ENCODE measurements at regions not wholly inside any gene's neighbourhood (a gene's known extent, or its start where the extent isn't known, plus 50 kb on each side); places are given as distances from the start of the nearest gene placed in this dataset.

DNA sequence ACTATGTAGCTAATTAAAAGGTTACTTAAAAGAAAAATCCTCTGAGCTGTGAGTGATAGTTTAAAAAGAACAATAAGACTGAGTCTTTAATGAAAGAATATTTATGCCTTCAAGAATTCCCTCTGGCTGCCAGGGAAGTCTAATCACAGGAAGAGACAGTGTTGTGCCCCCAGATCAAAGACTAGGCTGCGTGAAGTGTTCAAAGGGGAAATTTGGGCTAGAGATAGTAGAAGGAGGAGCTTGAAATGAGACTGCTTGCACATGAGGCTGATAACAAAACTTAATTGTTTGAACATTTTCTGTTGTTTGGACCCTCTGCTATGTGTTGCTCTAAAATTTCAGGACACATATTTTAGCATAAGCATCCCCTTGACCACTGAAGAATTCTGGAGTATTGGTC is 99.7 kb upstream of the MTNR1B start:
- Histone ChIP-seq H4K91ac (ENCODE audit: low read depth, low read length) (no peak overlapping the region), H3K4me3 (ENCODE audit: low read depth, low read length) (no peak overlapping the region), H3K9ac (ENCODE audit: low read length) (no peak overlapping the region), H4K12ac (ENCODE audit: low read depth, low read length) (no peak overlapping the region), H3K9me3 (ENCODE audit: insufficient read depth, low read depth, low read length) (no peaks in the 10 kb centered on the region), H2AK5ac (ENCODE audit: low read length) (no peak overlapping the region), H4K8ac (ENCODE audit: low read depth, low read length) (no peak overlapping the region), H3K27ac (ENCODE audit: low read depth, low read length) (no peak overlapping the region), H2BK12ac (ENCODE audit: low read length) (no peak overlapping the region), H3K4ac (ENCODE audit: low read depth, low read length) (no peak overlapping the region), H3K4me2 (ENCODE audit: low read length) (no peak overlapping the region), H3K27me3 (ENCODE audit: insufficient read depth, low read length) (no peaks in the 10 kb centered on the region), H3K14ac (ENCODE audit: low read length) (no peak overlapping the region), H2BK120ac (ENCODE audit: insufficient read depth, low read length, poor library complexity) (no peak overlapping the region), H3K4me1 (ENCODE audit: control insufficient read depth in 1 of 2, insufficient read depth in 2 of 2, low read length in 2 of 2) (peaks cover 0 to 4% of the 10 kb centered on the region in 2 experiments), H3K23ac (ENCODE audit: low read length) (no peak overlapping the region), H3K79me2 (ENCODE audit: control insufficient read depth, insufficient read depth, low read length, poor library complexity) (no peaks in the 10 kb centered on the region), H2AFZ (ENCODE audit: insufficient read depth, low read length, poor library complexity) (no peak overlapping the region), H3K79me1 (ENCODE audit: low read length) (no peaks in the 10 kb centered on the region), H3K18ac (ENCODE audit: low read length) (no peak overlapping the region), H3K36me3 (ENCODE audit: control insufficient read depth in 1 of 2, insufficient read depth in 2 of 2, low read length in 2 of 2) (no peaks in the 10 kb centered on the region), H2BK5ac (ENCODE audit: low read depth, low read length, poor library complexity) (no peak overlapping the region)
- DNase-seq, result no peak
- no CpG with 5 or more reads among the region's 1 CpG for WGBS (ENCODE audit: extremely low coverage, insufficient coverage, insufficient read length)

- Histone ChIP-seq H3K9ac (ENCODE audit: low read length) (no peak overlapping the region), H3K4me2 (ENCODE audit: low read length) (no peak overlapping the region), H3K9me3 (ENCODE audit: insufficient read depth, low read depth, low read length) (no peaks in the 10 kb centered on the region), H3K79me1 (ENCODE audit: low read length) (no peaks in the 10 kb centered on the region), H3K27ac (ENCODE audit: low read depth, low read length) (no peak overlapping the region), H3K18ac (ENCODE audit: low read length) (no peak overlapping the region), H3K4me1 (ENCODE audit: control insufficient read depth in 1 of 2, insufficient read depth in 2 of 2, low read length in 2 of 2) (peaks cover 0 to 4% of the 10 kb centered on the region in 2 experiments), H2BK12ac (ENCODE audit: low read length) (no peak overlapping the region), H2BK5ac (ENCODE audit: low read depth, low read length, poor library complexity) (no peak overlapping the region), H4K8ac (ENCODE audit: low read depth, low read length) (no peak overlapping the region), H2AK5ac (ENCODE audit: low read length) (no peak overlapping the region), H4K12ac (ENCODE audit: low read depth, low read length) (no peak overlapping the region), H3K27me3 (ENCODE audit: insufficient read depth, low read length) (no peaks in the 10 kb centered on the region), H3K79me2 (ENCODE audit: control insufficient read depth, insufficient read depth, low read length, poor library complexity) (no peaks in the 10 kb centered on the region), H4K91ac (ENCODE audit: low read depth, low read length) (no peak overlapping the region), H3K36me3 (ENCODE audit: control insufficient read depth in 1 of 2, insufficient read depth in 2 of 2, low read length in 2 of 2) (no peaks in the 10 kb centered on the region), H2BK120ac (ENCODE audit: insufficient read depth, low read length, poor library complexity) (no peak overlapping the region), H2AFZ (ENCODE audit: insufficient read depth, low read length, poor library complexity) (no peak overlapping the region), H3K4me3 (ENCODE audit: low read depth, low read length) (no peak overlapping the region), H3K23ac (ENCODE audit: low read length) (no peak overlapping the region), H3K14ac (ENCODE audit: low read length) (no peak overlapping the region), H3K4ac (ENCODE audit: low read depth, low read length) (no peak overlapping the region)
- no CpG with 5 or more reads among the region's 4 CpGs for WGBS (ENCODE audit: extremely low coverage, insufficient coverage, insufficient read length)
- DNase-seq, result no peak
These were observed 99.1 kb upstream of the MTNR1B start for GRCh38 chr11:92870196-92870832.

DNA sequence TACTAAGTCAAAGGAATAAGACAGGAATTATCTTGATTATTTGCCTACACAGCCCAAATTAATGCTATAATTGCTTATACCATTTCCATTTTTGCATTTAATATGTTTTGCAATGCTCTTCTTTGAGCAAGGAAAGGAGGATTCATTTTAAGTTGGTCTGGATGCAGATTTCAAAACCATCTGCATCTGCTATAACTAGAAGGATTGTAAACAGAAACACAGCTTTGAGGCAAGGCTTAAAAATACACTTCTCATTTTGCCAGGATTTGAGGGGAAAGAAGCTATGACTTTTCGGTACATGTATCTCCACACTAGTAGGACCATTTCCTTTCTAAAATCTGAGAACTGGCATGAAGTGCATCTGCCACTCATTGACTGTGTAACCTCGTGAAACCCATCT is 95.9 kb upstream of the MTNR1B start:
- Histone ChIP-seq H2BK120ac (ENCODE audit: insufficient read depth, low read length, poor library complexity) (no peak overlapping the region), H4K12ac (ENCODE audit: low read depth, low read length) (no peak overlapping the region), H3K4ac (ENCODE audit: low read depth, low read length) (no peak overlapping the region), H3K4me2 (ENCODE audit: low read length) (no peak overlapping the region), H3K79me1 (ENCODE audit: low read length) (no peaks in the 10 kb centered on the region), H3K79me2 (ENCODE audit: control insufficient read depth, insufficient read depth, low read length, poor library complexity) (no peaks in the 10 kb centered on the region), H2AK5ac (ENCODE audit: low read length) (no peak overlapping the region), H4K8ac (ENCODE audit: low read depth, low read length) (no peak overlapping the region), H3K27me3 (ENCODE audit: insufficient read depth, low read length) (no peaks in the 10 kb centered on the region), H3K9ac (ENCODE audit: low read length) (no peak overlapping the region), H3K14ac (ENCODE audit: low read length) (no peak overlapping the region), H3K27ac (ENCODE audit: low read depth, low read length) (no peak overlapping the region), H3K23ac (ENCODE audit: low read length) (no peak overlapping the region), H3K4me1 (ENCODE audit: control insufficient read depth in 1 of 2, insufficient read depth in 2 of 2, low read length in 2 of 2) (no peaks in the 10 kb centered on the region), H3K4me3 (ENCODE audit: low read depth, low read length) (no peak overlapping the region), H4K91ac (ENCODE audit: low read depth, low read length) (no peak overlapping the region), H2BK5ac (ENCODE audit: low read depth, low read length, poor library complexity) (no peak overlapping the region), H3K9me3 (ENCODE audit: insufficient read depth, low read depth, low read length) (no peaks in the 10 kb centered on the region), H3K18ac (ENCODE audit: low read length) (no peak overlapping the region), H2BK12ac (ENCODE audit: low read length) (no peak overlapping the region), H3K36me3 (ENCODE audit: control insufficient read depth in 1 of 2, insufficient read depth in 2 of 2, low read length in 2 of 2) (no peaks in the 10 kb centered on the region), H2AFZ (ENCODE audit: insufficient read depth, low read length, poor library complexity) (no peak overlapping the region)
- no peak for DNase-seq
- no CpG with 5 or more reads among the region's 2 CpGs for WGBS (ENCODE audit: extremely low coverage, insufficient coverage, insufficient read length)

- H2BK12ac ChIP-seq (ENCODE audit: low read length), result no peak overlapping the region
- no peaks in the 10 kb centered on the region for H3K27me3 ChIP-seq (ENCODE audit: insufficient read depth, low read length)
These were observed 94.0 kb upstream of the MTNR1B start for GRCh38 chr11:92875473-92875872.

More at GRCh38 chr11:92875473-92875872, 94.0 kb upstream of the MTNR1B start:
- H4K91ac ChIP-seq (ENCODE audit: low read depth, low read length), result no peak overlapping the region
- no peak overlapping the region for H3K4me2 ChIP-seq (ENCODE audit: low read length)
- H3K9me3 ChIP-seq (ENCODE audit: insufficient read depth, low read depth, low read length), result no peaks in the 10 kb centered on the region
- H3K18ac ChIP-seq (ENCODE audit: low read length), result no peak overlapping the region
- no peak overlapping the region for H2AFZ ChIP-seq (ENCODE audit: insufficient read depth, low read length, poor library complexity)
- H4K8ac ChIP-seq (ENCODE audit: low read depth, low read length), result no peak overlapping the region
- H3K79me1 ChIP-seq (ENCODE audit: low read length), result no peaks in the 10 kb centered on the region
- H3K4ac ChIP-seq (ENCODE audit: low read depth, low read length), result no peak overlapping the region
- H3K27ac ChIP-seq (ENCODE audit: low read depth, low read length), result no peak overlapping the region
- no CpG with 5 or more reads among the region's 4 CpGs for WGBS (ENCODE audit: extremely low coverage, insufficient coverage, insufficient read length)
- no peak overlapping the region for H2BK120ac ChIP-seq (ENCODE audit: insufficient read depth, low read length, poor library complexity)
- no peak overlapping the region for H4K12ac ChIP-seq (ENCODE audit: low read depth, low read length)
- no peak overlapping the region for H3K14ac ChIP-seq (ENCODE audit: low read length)
- H3K79me2 ChIP-seq (ENCODE audit: control insufficient read depth, insufficient read depth, low read length, poor library complexity), result no peaks in the 10 kb centered on the region
- H2AK5ac ChIP-seq (ENCODE audit: low read length), result no peak overlapping the region
- H2BK5ac ChIP-seq (ENCODE audit: low read depth, low read length, poor library complexity), result no peak overlapping the region
- no peak overlapping the region for H3K4me3 ChIP-seq (ENCODE audit: low read depth, low read length)
- H3K23ac ChIP-seq (ENCODE audit: low read length), result no peak overlapping the region
- no peaks in the 10 kb centered on the region for H3K36me3 ChIP-seq (ENCODE audit: control insufficient read depth in 1 of 2, insufficient read depth in 2 of 2, low read length in 2 of 2)
- DNase-seq, result no peak
- no peaks in the 10 kb centered on the region for H3K4me1 ChIP-seq (ENCODE audit: control insufficient read depth in 1 of 2, insufficient read depth in 2 of 2, low read length in 2 of 2)
- no peak overlapping the region for H3K9ac ChIP-seq (ENCODE audit: low read length)

Data from trophoblast cell (in vitro differentiated cells and primary cell).